Middle frontal gyrus (tissue), 1 donor: ENCODE measurements at regions not wholly inside any gene's neighbourhood (a gene's known extent, or its start where the extent isn't known, plus 50 kb on each side); places are given as distances from the start of the nearest gene placed in this dataset.
"Not testable (repeated sequence)": the region's sequence is repeated elsewhere in the genome, so short reads cannot be mapped to it uniquely, and the experiment has no call there.

Experiments
- DNase-seq: peaks from one replicate; pipeline ENCODE4 v3.0.0-alpha.2; 2015; ENCODE audit warnings: low spot score; ENCODE audit errors: extremely low spot score

DNA sequence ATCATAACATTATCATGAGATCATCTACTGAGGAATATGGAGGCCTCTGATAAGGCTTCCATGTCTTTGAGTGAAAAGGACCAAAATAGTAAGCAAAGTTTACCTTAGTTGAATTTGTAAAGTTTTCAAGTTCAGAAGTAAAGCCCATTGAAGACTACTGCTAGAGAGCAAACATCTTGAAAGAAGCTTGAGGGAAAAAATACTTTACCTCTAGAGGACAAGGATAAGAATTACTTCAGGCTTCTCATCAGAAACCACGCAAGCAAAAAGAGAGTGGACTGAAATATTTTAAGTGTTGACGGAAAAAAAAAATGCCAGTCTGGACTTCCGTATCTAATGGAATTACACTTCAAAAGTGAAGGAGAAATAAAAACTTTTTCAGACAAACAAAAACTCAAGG lies 114.3 kb downstream of the MPP7 start:
- no peak for DNase-seq

DNA sequence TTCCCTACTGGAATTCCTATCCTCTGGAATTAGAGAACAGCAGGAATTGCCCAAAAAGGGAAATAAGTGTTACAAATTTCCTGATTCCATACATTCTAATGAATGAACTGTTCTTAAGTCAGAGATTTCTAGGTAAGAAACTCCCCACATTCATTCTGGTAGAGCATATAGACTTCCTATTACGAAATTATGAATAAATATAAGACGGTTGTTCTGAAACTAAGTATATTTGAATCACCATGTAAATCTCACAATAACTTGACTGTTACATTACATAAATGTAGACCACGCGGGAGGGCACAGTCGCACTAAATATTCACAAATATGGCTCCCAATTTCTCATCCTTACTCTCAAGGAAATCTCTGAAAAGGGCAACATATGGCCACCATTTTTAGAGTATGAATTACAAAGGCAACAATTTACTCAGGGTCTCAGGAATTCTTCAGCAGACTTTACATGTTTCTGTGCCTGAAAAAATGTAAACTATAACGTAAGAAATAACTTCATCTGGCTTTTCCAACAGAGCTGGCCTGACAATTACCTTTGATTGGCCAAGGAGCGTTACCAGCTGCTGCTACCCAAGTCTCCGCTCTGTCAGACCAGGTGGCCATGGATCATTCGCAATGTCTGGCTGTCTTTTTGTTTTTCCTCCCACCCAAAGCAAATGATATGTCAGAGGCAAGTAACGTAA lies 115.8 kb downstream of the MPP7 start:
- no peak for DNase-seq

DNA sequence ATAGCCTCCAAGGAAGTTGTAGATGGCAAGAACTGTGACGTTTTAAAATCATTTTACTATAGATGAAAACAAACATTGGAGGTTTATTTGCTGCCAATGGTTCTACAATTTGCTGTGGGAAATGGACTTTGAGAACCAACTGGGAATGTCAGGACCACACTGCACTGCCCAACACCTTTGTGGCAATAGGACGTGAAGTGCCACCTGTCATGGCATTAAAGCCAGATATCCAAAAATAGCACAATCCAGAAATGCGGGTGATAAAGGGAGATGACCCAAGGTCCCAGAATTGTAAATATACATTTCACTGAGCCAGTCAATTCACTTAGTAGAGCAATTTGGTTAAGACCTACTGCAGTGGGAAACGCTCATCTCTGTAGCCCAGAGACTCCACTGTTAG lies 116.4 kb downstream of the MPP7 start:
- DNase-seq = no peak

DNA sequence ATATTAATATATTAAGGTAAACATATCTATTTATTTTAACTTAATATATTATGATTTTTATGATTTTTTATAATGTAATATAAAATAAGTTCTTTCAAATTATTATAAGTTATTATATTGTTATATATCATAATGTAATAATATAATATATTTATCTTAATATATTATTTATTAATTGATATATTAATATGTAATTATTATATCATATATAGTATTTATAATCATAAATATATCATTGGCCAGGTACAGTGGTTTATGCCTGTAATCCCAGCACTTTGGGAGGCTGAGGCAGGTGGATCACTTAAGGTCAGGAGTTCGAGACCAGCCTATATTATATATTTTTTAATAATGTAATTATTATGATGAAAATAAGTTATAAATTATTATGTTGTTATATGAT lies 118.1 kb downstream of the MPP7 start:
- DNase-seq = no peak

DNA sequence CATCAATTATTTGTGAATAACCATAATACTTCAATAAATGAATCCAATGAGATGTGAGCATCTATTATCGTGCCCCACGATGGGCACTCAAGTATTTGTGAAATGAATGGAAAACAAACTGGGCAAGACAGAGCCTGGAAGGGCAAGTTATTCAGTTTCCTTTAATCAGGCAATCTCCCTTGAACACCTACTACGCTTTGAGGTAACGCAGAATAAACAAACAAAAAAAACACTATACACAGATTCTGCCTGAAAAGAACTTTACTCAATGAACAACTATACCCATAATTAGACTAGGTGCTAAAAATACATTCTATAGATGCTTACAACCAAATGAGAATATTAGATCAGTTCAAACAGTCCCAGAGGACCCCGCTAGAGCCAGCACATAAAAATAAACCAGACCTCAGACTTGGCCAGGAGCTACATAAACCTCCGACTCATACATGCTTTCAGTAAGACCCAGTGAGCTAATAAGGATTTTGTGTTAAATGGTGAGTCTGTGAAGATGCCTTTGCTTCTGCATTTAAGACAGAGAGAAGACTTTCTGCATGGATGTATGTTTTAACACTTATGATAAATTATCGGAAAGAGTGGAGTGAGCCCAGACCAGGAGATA lies 121.3 kb downstream of the MPP7 start:
- no peak for DNase-seq

DNA sequence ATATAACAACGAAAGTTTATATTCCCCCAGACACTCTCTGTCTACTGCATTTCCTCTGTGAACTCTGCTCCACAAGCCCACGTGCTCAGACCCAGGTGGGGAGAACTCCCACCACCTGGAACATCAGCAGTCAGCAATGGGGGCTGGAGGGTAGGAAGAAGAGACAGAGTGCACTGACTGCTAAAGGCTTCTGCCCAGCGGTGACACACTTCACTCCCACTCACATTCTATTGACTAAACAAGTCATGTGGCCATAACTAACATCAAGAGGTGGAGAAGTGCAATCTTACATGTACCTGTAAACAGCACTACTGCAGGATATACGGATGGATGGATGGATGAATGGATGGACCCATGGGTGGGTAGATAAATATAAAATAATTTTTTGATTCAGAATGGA lies 122.2 kb downstream of the MPP7 start:
- DNase-seq = no peak

DNA sequence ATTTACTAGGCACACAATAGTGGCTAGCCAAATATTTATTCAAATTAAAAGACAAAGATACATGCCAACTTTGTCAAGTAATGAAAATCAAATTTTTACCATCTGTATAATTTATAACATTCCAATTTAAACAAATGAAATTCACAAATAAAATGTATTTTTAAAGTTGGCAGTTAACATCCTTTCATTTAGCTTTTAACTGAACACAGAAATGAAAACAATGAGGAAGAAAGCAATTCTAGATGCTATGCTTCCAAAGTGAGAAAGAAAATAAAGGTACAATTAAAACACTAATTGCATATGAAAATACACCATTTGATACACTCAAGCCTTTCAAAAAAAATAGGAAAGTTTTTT lies 123.1 kb downstream of the MPP7 start:
- DNase-seq = no peak

DNA sequence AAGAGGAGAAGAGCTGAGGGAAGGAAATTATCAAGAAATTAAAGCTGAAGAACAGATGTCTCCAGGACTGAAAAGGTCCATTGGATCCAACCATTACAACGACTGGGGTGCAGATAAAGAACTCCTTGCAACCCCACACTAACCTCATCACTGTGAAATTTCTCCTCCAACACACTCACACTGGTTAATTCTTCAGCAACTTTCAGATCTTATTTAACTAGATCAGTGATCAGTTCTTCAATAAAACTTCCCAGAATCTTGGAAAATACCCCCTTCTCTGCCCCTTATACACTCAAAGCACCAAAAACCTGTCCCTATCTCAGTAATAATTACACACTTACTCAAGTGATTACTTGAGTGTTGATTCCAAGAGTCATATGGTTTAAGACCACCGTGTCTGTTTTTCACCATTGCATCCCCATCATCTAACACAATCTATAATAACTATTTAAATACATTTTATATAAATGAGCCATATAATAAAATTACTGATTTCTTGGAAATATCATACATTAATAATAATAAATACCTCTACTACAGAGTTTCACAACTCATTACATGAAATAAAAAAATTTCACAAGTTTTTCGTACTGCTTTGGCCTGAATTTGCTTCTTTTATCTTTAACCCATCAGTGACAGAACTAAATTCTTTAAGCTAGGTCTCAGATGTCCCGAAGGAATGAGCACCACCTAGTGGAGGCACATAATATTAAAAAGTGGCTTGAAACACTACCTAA lies 123.7 kb downstream of the MPP7 start:
- peak; percentile 32 for DNase-seq

DNA sequence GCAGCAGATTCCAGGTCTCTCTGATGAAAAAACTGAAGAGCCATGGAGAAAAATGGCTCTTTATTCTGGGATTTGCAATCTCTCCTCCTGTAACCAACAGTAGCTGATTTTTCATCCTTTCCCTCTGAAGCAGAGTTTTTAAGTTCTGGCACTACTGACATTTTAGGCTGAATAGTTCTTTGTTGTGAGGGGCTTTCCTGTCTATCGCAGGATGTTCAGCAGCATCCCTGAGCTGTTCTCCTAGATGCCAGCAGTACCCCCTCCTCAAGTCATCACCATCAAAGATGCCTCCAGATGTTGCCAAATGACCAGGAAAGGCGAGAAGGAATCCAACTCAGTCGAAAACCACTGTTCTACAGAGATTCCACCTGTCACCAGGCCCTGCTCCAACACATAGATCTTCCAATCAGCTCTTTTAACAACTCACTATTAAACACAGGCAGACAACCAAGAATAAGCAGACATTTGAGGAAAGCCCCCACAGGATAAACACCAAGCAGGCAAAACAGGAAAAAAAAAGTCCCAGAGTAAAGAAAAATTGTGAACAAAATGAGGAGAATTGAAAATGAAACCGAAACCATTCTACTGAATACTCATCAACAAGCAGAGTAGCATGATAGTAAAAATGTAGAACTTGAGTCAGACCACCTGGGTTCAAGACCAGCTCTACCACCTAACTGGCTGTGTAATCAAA lies 124.8 kb downstream of the MPP7 start:
- DNase-seq = no peak

DNA sequence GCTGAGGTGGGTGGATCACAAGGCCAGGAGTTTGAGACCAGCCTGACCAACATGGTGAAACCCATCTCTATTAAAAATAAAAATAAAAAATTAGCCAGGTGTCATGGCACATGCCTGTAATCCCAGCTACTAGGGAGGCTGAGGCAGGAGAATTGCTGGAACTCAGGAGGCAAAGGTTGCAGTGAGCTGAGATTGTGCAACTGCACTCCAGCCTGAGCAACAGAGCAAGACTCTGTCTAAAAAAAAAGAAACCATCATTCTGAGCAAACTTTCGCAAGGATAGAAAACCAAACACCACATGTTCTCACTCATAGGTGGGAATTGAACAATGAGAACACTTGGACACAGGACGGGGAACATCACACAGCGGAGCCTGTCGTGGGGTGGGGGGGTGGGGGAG lies 126.4 kb downstream of the MPP7 start:
- not testable (repeated sequence) for DNase-seq

DNA sequence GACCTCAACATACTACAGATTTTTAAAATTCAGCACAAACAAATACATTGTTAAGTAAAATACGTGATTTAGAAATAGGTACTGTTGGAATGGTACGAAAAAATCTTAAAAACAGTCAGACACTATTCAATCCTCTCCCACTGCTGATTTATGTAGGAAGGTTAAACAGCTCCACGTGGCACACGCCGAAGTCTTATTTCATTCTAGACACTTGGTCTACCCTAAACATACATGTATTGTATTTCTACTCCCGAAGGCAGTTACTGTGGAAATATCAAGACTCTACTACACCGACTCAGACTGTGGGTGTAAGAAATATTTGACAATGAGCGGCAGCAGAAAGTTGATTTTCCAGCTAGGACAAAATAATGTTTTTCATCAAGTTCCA lies 130.6 kb downstream of the MPP7 start:
- no peak for DNase-seq

DNA sequence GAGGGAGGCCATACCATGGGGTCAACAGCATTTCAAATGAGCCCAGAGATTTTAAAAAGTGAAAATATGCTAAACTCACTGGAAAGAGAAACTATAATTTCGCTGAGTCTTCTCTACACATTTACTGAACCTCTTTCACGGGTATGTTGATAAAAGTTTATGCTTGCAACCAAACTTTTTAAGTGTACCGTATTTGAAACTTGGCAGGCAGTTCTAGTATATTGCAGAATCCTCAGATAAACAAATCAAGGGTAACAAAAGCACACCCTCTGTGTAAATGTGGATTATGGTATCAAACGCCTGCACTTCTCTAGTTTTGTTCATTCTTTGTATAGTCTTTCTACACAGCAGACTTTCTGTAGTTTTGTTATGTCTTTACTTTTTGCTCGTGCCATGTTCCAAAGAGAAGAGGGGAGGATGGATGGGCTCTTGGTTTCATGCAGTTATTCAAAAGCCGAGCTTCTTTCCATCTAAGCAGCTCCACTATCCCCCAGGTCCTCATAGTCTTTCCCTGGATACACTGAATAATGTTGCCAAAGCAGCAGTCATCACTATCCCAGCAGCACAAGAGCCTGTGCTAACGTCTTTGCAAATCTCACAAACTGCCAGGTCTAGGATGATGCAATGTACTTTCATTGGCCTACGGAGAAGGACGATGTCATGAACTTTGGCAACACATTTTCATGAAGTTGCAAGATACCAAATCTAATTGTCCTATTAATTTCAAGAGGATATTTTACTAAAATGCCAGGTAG lies 131.2 kb downstream of the MPP7 start:
- no peak for DNase-seq

DNA sequence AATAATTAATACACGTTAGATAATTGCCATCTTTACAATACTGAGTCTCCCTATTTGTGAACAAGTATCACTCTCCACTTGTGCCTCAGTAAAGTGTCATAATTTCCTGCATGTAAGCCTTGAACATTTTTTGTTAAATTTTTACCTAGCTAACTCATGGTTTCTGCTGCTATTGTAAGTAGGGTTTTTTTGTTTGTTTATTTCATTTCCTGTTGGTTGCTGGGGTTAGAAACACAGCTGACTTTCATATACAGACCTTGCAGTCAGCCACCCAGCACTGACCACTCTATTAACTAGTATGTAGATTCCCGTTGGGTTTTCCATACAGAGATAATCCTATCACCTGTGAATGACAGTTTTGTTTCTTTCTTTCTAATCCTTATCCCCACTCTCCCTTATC lies 133.3 kb downstream of the MPP7 start:
- no peak for DNase-seq

DNA sequence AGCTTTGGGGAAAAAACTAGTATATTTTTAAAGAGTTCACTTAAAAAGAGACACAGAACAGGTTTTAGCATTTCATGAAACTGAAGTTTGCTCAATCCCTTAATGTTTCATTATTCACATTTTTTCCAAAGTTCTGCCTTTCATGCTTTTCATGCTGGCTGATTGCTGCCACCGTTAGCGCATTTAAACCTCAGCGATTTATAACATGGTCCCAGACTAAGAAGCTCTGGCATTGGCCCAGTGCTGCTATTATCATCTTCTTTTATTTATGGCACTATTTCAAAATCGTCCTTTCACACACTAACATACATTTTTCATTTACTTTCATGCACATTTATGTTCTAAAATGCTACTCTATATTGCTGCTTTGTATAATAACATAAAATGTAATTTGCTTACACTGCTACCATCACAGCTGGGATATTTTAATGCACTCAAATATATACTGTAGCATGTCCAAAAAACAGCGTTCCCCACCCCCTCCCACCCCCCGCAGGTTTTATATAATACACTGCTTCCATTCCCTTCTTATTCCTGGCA lies 141.9 kb downstream of the MPP7 start:
- no peak for DNase-seq

DNA sequence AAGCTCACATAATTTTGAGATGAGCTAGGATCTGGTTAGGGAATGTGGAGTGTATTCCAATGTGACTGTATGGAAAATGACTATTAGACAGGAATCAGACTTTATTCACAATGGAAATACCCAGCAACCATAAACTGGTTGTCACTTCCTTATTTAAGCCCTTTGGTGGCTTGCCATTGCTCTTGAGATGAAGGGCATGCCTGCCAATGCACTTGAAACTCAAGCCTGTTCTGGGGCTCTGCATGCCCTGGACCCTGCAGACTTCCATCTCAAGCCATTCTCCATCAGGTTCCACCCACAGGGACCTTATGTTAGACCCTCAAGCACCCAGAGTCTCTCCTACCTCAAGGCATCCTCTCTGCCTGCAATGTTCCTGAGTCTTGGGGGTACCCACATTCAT lies 145.5 kb downstream of the MPP7 start:
- DNase-seq = no peak

DNA sequence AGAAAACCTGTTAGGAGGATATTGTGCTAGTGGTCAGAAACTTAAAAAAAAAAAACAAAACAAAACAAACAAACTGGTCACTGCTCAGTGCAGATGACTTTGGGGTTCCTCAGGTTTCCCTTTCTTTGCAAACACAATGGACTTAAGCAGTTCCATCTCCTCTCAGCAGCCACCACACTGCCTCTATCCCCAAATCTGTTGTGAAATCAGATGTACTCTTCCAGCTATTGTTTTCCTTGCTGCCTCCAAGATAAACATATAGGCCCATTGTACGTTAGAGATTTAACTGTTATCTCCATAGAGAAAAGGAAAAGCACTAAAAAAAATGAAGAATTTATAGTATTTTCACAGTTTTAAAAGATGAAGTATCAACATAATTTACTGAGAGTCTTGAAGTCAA lies 147.1 kb downstream of the MPP7 start:
- DNase-seq = no peak

DNA sequence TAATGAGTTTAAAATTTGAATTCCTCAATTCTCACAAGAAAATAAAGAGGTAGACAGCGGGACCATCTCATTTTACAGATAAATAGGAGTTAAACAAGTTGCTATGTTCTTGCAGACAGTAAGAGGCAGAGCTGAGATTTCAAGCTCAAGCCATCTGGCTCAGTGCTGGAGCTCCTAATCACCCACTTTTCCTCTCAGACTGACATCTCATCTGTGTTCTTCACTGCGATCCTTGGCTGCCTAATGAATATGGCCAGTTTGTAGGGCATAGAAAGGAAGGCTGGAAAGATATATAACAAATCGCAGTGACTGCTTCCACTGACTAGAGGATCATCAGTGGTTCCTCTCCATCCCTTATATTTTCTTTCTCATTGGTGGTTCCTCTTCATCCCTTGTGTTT lies 151.2 kb downstream of the MPP7 start:
- no peak for DNase-seq

DNA sequence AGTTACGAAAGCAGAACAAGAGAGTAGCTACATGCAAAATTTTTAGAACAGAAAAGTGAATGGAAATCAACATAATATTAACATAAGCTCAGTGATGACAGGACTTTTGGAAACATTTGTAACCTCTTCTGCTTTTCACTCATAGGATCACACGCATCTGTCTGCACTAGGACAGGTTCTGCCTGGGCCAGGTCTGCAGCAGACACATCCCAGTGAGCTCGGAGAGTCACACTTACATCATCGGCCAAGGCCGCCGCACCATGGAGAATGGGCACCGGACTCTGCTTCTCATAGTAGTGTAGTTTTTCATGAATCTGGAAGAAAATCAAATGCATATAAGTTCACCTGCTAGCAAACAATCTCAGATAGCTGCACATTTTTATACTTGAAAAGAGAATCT lies 150.9 kb upstream of the ODAD2 start:
- DNase-seq = no peak

DNA sequence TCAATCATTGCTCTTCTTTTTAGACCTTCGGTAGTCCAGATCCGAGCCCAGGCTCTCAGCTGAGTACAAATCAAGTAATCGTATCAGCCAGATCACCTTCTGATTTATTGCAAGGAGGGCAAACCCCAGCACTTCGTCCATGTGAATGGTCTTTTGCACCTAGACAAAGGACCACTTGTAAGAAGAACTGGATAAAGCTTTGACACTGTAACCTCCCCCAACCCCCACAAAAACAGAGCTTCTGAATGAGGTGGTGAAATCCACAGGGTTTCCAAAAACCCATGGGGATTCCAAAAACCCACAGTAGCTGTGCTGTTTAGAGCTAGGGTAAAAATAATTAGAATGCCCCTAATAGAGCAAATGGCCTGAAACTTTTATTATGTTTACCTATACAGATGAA lies 148.8 kb upstream of the ODAD2 start:
- DNase-seq = no peak

DNA sequence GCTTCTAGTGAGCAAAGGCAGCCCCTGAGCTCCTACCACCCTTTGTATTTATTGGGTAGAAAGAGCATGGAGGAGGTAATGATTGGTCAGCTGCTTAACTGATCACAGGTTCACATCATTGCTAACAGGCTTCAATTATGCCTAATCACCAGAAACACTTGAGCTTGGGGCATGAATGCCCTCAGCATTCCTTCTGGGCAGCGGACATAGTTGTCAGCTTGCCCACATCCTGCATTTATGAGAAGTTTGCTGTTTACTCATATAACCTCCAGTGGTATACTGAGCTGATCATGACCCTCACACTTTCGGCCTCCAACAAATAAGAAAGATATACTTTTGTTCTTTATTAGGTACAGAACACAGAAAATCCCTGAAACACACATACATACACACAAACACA lies 140.3 kb upstream of the ODAD2 start:
- DNase-seq = no peak
